Stimulated activated CD4-positive, alpha-beta T cell treated with anti-CD3 and anti-CD28 coated beads, Interleukin-4, amount 100 ng/mL, for 4 hours (primary cell): ENCODE measurements at regions not wholly inside any gene's neighbourhood (a gene's known extent, or its start where the extent isn't known, plus 50 kb on each side); places are given as distances from the start of the nearest gene placed in this dataset.
"Not testable (repeated sequence)": the region's sequence is repeated elsewhere in the genome, so short reads cannot be mapped to it uniquely, and the experiment has no call there.

ENCODE experiments used
- DNase-seq, 2 experiments: peaks; one replicate each; pipeline ENCODE4 v3.0.0-alpha.2; 2020

DNA sequence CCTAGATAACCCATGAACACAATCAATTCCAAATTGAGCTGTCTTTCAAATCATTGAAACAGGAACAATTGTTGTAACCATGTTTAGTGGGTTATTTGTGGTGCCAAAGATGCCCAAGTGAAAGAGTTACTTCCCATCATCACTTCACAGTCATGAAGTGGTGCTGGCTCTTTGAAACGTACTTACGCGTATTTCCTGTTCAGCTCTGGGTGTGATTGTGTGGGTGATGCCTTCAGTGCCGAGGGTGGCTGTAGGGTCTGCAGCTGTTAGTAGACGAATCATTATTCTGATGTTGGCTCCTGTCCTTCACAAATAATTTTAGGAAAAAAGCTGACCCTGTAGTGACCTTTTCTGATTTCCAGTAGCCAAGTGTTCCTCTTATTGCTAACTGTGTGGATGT is 323.1 kb upstream of the KIAA1217 start:
- DNase-seq: no peak

DNA sequence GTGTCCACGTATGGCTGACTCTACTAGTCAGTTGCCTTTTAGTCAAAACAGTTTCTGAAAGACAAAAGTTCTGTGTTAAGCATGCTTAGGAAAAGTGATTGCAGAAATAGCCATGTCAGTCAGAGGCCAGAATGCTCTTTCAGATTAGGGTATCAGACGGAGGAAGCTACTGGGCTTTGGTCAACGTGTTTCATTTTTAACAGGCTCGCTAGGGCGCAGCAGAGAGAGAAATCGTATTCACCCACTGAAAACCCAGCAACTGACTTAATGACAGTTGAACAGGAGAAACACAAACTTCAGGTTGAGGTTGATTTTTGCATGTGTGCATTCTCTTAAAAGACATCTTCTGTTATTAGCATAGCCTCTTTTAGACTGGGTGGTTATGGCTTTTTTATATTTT is 322.6 kb upstream of the KIAA1217 start:
- no peak for DNase-seq

DNA sequence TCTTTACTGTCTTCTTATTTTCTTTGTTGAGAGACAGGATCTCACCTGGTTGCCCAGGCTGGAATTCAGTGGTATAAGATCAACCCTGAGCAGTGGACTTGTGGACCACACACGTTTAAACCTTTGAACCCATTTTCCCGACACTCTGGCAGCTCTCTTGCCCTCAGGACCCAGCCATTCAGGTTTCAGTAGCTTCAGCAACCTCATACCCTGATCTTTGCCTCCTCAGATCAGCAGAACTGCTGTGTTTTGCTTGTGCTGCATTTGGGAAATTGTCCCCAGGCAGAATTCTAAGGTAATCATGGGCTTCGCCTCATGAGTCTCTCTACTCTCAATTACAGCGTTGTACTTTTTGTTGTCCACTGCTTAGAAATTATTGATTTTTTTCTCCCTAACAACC is 317.6 kb upstream of the KIAA1217 start:
- no peak for DNase-seq

DNA sequence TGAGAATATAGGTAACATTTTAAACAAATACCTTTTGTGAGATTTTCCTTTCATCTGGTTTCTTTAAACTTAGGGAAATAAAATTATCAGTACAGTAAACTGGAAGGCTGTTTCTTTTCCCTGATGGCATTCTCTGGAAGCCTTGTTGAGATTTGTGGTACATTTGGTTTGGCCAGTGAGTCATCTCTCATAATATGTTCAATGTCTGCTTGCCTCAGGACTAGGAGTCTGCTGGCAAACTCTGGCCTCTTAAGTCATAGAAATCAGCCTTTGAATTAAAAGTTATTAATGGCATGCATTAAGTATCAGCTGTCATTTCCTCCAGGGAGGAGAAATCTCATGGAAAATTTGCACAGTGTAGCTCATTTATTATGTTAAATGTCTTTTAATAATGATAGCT is 316.6 kb upstream of the KIAA1217 start:
- no peak for DNase-seq

DNA sequence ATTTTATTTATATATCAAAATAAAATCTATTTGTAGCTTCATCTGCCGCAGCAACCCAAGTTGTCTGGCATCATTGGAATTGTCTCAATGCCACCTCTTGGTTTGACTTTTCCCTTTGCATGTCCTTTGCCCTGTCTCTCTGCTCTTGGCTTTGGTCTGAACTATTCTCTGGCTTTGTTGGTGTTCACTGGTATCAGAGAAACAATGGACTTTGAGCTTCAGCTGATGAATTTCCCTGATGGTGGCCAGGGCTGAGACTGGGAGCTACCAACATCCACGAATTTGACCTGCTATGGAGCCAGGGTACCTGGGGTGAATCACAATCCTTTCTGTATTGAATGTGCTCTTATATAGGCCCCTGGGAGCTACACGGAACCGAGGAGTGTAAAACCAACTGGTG is 311.7 kb upstream of the KIAA1217 start:
- DNase-seq: no peak

DNA sequence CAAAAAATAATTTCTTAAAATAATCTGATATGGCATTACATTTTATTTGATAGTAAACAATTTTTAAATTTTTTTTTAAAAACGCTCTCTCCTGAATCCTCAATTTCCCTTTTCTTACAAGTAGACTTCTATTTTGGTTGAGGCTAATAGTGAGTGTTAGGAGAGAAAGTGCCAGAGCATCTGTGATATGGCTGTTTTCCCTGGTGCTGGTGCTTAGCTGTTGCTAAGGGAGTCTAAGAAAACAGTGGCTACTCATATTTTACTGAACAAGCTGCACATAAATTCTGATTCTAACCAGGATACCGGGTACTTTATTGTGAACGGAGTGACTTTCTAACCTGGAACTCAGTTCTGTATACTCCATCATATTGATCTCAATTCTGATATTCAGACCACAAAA is 311.1 kb upstream of the KIAA1217 start:
- DNase-seq: no peak

DNA sequence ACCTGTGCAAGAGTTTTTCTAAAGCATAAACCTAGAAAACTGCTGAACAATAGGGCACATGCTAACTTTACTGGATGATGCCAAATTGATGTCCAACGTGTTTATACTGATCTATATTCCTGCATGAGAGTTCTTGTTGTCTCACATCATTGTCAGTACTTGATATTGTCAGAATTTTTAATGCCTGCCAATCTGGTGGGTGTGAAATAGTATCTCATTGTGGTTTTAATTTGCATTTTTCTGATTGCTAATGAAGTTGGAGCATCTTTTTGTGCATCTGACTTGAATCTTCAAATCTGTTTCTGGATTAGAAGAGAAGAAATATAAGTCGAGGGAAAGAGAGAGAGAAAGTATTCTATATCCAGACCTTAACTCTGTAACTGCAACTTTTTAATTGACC is 309.8 kb upstream of the KIAA1217 start:
- no peak for DNase-seq

DNA sequence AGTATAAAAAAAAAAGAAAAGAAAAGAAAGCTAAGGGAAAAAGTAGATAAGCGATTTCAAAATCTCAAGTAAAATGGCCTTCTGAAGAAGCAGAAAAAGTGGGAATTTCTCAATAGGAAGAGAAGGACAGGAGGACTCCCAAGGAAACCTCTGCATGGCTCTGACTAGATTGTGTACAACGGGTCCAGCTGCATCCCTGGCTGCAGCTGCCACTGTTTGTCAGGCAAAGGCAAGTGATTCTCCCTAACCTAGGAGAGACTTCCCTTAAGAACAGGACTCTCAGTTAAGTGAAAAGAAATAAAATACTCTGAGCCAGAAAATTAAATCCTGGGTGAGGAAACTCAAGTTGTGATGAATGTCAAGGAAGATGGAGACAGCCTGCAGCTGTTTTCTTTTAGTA is 298.6 kb upstream of the KIAA1217 start:
- DNase-seq: no peak

DNA sequence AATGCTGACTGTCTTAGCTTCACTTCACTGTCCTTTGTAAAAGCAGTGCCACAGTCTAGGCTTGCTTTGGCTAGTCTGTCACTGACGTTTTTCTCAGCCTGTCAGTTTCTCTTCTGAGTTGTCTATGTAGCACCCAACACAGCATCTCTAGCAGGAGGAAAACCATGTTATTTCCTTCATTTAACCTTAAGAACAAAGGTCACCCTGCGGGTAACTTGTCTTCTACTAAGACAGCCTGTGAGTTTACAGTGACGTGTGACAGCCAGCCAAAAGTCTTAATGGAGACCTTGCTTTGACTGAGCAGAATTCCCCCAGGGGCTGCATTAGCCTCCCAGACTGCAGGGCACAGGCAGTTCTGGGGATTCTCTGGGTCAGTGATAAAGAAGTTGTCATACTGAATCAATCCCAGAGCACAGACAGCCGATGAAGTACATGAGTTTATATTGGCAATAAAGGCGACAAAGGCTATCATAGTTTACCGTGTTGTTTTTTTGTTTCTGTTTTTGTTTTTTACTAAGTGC is 296.0 kb upstream of the KIAA1217 start:
- DNase-seq: no peak

DNA sequence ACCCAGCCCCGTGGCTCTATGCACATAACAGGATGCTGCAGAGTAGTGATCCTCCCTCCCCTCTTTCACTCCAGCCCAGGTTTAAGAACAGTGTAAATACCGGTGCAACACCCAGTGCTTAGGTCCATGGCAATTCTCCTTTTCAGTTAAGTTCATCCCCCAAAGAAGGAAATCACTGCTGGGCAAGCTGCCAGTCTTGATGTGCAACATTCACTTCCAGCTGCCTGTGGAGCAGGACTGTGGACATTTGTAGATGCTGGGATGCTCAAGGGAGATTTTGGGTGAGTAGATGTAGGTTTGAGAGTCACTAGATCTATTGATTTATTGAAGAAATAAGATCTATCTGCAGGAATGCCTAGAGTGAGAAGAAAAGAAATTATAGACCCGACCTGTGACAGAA is 294.3 kb upstream of the KIAA1217 start:
- DNase-seq: no peak

DNA sequence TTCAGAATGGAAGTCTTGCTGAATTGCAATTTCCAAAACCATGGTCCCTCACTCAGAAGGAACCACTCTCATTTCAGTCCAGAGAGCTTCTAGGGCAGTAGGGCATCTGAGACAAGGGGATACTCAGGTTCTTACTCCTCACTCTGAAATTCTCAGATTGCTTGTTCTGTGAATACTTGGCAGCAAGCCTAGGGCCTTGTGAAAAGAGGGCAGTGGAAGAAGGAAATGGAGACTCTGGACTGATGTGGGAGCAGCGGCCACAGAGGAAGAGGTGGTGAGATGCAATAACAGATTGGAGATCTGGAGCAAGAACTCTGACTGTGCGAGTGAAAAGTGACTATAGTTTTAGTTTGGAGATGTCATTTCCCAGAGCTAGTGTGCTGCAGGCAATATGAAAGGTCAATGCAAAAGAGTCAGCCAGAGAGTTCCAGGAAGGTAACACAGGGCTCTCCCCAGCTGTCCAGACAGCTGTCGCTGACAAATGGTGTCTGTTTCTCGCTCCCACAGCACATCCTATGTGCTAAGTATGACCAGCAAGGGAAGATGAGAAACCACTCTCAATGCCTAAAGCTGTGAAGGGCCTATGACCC is 291.6 kb upstream of the KIAA1217 start:
- no peak for DNase-seq

DNA sequence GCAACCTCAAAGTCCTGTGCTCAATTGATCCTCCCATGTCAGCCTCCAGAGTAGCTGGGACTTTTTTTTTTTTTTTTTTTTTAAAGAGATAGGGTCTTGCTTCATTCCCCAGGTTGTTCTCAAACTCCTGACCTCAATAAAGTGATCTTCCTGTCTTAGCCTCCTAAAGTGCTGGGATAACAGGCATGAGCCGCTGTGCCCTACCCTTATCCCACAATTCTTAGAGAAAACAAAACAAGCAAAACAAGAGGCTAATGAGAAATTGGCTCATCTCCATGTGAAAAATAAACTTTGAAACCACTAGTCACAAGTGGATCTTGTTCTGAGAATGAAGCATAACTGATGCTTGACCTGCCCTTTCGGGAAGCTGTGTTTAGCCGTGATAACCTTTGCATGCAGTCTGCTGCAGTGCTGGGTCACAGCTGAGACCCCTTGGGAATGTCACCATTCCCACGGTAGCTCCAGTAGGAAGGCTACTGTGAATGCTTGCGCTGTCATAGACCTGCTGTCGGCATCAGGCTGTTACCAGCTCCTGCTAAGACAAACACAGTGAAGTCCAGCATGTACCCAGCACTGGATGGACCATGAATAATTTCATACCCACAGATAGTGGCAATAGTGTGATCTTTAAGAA is 290.7 kb upstream of the KIAA1217 start:
- no peak for DNase-seq

DNA sequence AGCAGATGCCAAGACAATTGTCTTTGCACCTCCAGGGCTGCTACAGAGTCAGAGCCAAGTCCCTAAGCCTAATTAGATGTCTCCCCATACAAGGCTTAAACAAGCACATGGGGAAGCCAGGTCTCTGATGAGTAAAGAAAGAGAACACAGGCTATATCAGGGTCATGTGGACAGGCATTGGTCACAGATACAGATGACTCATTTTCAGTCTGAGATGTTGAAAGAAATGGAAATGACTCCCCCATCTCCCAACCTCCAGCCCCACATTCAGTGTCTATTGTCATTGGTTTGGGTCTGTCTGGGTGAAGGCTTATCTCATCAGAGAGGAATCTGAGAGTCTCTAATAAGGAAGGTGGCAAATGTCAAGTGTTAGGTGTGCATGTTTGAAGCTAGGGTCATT is 290.1 kb upstream of the KIAA1217 start:
- DNase-seq: no peak

DNA sequence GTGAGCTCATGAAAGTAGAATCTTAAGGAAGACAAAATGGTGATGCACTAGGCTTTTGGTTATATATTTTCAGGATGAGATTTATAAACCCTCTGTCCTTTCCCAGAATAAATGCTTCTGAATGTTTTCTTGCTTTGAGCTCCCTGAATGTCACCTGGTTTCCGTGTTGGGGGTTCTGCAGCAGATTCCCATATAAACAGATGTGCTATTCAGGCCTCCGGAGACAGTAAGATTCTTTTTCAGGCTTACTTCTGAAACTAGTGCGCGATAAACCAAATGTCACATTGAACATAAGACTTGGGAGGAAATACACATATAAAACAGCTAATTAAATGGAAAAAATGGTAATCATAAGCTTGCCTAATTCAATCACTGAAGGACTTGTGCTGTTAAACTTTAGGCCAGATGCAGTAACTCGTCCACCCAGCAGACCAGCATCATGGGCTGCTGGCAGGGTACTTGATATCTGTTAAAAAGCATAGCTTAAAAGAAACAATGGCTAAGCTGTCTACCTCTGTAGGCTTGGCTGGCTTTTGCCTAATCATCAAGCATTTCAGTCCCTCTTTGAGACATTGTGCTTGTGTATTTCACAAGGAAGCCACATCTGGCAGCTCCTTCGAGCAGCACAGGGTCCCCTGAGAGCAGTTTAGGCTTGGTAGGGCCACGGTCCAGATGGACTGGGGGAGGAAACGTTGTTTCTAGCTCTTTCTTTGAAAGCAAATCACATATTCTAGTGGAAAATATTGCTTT is 281.2 kb upstream of the KIAA1217 start:
- no peak for DNase-seq

DNA sequence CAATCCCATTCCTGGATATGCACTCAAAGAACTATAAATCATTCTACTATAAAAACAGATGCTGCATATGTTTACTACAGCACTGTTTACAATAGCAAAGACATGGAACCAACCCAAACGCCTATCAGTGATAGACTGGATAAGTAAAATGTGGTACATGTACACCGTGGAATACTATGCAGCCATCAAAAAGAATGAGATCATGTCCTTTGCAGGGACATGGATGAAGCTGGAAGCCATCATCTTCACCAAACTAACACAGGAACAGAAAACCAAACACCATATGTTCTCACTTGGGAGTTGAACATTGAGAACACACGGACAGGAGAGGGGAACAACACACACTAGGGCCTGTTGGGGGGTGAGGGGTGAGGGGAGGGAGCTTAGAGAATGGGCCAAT is 274.9 kb upstream of the KIAA1217 start:
- DNase-seq: not testable (repeated sequence)

DNA sequence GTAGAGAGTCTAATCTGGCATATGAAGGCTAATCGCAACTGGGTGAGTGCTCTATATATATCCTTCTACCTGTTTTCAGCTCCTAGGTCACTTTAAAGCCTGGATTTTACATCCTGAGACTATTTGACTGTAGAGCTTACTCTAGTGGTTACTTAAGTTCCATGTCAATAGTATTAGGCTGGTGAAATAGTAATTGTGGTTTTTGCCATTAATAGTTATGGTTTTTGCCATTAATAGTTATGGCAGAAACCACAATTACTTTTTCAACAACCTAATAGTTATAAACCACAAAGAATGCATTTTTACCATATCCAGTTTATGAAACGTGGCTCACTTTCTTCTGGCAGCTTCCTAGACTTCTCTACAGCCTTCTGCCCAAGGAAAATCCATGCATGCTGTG is 263.1 kb upstream of the KIAA1217 start:
- no peak for DNase-seq

DNA sequence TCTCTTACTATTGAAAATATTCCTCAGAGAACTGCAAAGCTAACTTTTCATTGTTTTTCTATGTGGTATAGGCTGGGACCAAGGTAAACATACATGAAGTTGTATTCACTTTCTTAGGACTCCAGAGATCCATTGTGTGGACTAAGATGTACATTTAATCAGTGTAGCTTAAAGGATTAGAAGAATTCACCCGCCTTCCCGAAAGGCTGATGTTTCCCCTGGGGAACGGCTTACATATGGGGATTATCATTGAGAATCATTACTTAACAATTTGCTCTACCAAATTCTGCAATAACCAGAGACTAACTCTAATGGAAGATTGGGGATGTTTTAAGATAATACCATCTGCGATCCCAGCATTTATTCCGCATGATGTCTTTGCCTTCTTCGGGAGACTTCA is 257.1 kb upstream of the KIAA1217 start:
- no peak for DNase-seq

DNA sequence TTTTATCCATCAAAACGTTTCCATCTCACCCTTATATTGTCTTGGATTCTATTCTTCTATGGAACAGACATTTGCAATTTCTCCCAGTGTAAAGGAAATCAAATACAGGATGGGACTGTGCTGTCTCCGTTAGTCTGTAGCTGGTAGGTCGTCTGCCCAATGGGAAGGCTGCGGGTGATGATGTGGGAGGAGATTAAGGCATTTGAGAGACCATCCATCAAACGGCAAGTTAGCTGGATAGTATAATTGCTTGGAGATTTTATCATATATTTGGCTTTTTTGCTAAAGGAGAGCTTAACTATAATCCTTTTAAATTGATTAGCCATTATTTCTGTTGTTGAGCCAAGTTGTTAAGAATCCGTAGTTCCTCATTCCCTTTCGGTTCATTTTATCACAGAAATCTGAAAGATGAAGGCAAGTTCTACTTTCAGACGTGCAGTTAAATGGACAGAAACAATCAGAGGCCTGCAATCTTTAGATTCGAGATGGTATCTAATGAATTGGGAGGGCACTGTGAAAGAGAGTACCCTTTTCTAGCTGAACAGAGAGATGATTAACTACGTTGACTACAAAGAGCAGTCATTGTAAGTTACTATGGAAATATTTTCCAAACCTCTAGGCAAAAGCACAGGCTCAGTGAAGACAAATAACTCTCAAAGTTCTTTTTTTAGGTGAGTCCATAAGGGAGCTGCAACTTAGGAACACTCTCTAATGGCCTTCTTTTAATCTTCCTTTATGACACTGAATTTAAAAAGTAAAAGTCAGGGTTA is 253.3 kb upstream of the KIAA1217 start:
- DNase-seq: no peak

DNA sequence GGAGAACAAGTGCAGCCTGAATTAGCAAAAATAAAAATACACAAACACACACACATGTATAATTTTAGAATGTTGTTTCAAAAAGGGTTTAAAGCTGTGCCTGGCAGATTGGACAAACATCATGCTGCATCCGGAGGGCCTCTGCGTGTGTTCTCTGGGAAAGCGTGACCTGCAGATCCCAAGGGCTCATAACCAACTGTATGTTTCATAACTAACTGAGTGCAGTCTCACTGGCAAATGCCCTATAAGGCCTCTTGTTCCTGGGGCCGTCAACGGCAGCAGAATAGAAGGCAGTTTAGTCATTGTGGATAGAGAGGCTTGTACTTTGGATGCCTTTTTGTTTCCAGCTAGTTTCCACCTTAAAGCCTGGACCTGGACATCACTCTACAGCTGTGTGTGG is 243.8 kb upstream of the KIAA1217 start:
- DNase-seq: no peak

DNA sequence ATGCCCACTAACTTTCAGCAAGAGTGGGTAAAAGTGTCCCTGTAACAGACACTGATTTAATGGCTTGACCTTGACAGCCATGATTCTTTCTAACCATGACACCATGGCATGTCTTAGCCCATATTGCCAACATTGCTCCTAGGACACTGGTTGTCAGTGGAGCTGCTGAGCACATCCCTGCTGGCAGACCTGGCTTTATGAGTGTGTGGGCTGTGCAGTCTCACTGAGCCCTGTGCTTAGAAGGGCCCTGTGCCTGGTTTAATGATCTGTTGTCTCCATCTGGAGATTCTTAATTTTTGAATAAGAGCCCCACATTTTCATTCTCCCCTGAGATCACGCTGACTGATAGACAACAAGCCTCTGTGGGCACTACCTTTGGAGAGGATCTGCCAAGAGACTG is 243.1 kb upstream of the KIAA1217 start:
- DNase-seq: no peak

DNA sequence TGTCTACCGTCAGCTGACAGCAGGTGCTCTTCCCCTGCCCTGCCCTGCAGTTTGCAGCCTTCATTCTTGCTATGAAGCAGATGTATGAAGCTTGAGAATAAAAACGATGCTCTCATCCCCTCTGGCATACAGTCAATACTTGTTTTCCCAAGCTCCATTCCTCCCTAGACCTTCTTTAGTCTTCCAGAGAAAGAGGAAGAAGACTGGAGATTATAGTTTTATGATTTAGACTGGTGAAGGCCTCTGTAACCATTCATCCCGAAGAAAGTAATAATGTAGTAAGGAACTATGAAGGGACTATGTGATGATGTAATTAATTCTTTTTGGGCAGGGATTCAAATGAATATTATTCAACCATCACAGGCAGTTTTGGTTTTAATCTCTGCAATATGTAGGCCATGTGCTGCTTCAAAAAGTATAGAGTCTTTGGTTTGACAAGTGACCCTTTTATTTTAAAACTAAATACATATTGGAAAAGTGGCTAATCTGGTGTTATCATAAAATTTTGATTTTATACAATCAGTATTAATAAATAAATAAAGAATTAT is 242.4 kb upstream of the KIAA1217 start:
- DNase-seq: no peak

DNA sequence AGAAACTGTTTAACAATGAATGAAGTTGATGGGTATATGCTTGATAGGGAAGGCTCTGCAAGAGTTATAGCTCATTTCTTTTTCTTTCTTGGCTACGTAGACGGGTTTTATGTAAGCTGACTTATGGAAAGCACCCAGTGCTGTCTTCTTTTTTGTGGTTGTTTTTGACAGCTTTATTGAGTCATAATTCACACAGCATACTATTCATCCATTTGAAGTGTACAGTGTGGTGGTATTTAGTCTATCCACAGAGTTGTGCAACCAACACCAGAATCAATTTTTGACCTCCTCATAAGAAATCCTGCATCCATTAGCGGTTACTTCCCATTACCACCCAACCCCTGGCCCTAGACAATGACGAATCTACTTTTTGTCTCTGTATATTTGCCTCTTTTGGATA is 240.6 kb upstream of the KIAA1217 start:
- DNase-seq: no peak

DNA sequence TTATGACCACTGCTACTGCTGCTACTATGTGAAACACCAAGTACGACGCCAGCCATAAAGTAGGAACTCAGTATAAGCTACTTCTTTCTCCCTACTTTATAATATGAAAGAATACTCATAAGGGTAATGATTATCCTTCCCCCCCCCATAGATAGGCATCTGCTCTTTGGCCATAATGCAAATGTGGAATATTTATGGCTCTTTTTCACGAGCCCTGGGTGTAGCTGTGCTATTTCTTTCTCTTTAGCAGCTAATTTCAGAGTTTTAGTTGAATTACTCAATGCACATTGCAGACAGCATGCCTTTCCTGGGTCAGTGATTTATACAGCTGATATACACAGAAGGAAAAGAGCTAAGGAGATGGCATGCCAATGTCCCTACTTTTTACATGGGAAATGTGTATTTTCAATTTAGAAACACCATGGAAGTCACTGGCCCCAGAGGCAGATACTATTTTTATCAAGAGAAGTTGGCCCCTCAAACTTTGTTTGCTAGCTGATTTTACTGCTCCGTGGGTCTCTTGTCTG is 234.1 kb upstream of the KIAA1217 start:
- no peak for DNase-seq
